Tibial nerve (tissue), 3 donors: ENCODE measurements at regions not wholly inside any gene's neighbourhood (a gene's known extent, or its start where the extent isn't known, plus 50 kb on each side); places are given as distances from the start of the nearest gene placed in this dataset.

Source experiments
- CTCF ChIP-seq, 5 experiments: fragments of 200-600 bp in 3 of 5; fragments of 450-650 bp in 2 of 5; sonication (generic) in 3 of 5; IDR thresholded peaks; one replicate each; pipeline ENCODE4 v1.5.1; 2016 to 2019; ENCODE audit warnings: antibody characterized with exemption in 5 of 5, mild to moderate bottlenecking in 3 of 5, moderate library complexity in 2 of 5
- POLR2A ChIP-seq, 2 donors: fragments of 450-650 bp; IDR thresholded peaks; one replicate each; pipeline ENCODE4 v1.6.1; 2017; ENCODE audit warnings: antibody characterized with exemption in 2 of 2, mild to moderate bottlenecking in 2 of 2, moderate library complexity in 2 of 2

- TF ChIP-seq CTCF (IDR thresholded peaks at IDR 0.05) (no peak), POLR2A (IDR thresholded peaks at IDR 0.05) (no peak)
These were observed 61.5 kb downstream of the TFAP2C start for GRCh38 chr20:56690531-56691175.
